Activated CD4-positive, alpha-beta T cell treated with anti-CD3 and anti-CD28 coated beads, Interleukin-2, amount 50 U/mL, for 48 hours (primary cell): ENCODE measurements at regions not wholly inside any gene's neighbourhood (a gene's known extent, or its start where the extent isn't known, plus 50 kb on each side); places are given as distances from the start of the nearest gene placed in this dataset.

Experiments used
- DNase-seq, 2 experiments: peaks; one replicate each; pipeline ENCODE4 v3.0.0-alpha.2; 2020

- DNase-seq: peak; percentile 84 to 87
Measured at GRCh38 chr11:76721755-76722677, 51.5 kb upstream of the LRRC32 start.

GRCh38 chr11:76723142-76723541, 52.6 kb upstream of the LRRC32 start:
- DNase-seq: no peak

GRCh38 chr11:76723548-76723947, 53.0 kb upstream of the LRRC32 start:
- no peak for DNase-seq

- DNase-seq: no peak
Measured at GRCh38 chr11:76724171-76724768, 53.7 kb upstream of the LRRC32 start.

- DNase-seq: no peak
Measured at GRCh38 chr11:76728227-76728626, 54.9 kb upstream of the TSKU start.

GRCh38 chr11:76728778-76729177, 54.4 kb upstream of the TSKU start:
- DNase-seq: no peak

- no peak for DNase-seq
Measured at GRCh38 chr11:76729214-76729613, 53.9 kb upstream of the TSKU start.

- DNase-seq: no peak
Measured at GRCh38 chr11:76730887-76731565, 52.1 kb upstream of the TSKU start.

GRCh38 chr11:76732643-76733042, 50.5 kb upstream of the TSKU start:
- no peak for DNase-seq
